Activated naive CD8-positive, alpha-beta T cell treated with anti-CD3 and anti-CD28 coated beads for 36 hours (primary cell): ENCODE measurements at regions not wholly inside any gene's neighbourhood (a gene's known extent, or its start where the extent isn't known, plus 50 kb on each side); places are given as distances from the start of the nearest gene placed in this dataset.

ENCODE experiments used
- DNase-seq: peaks from one replicate; pipeline ENCODE4 v3.0.0; 2021
- H3K27ac Mint-ChIP-seq: one replicate; pipeline ENCODE4 v1.8.0; 2022; ENCODE audit warnings: mild to moderate bottlenecking, moderate library complexity, mixed read lengths
- H3K27me3 Mint-ChIP-seq: one replicate; pipeline ENCODE4 v1.8.0; 2022; ENCODE audit warnings: mild to moderate bottlenecking, mixed read lengths
- H3K36me3 Mint-ChIP-seq: one replicate; pipeline ENCODE4 v1.8.0; 2021; ENCODE audit warnings: mild to moderate bottlenecking, mixed read lengths
- H3K4me1 Mint-ChIP-seq: one replicate; pipeline ENCODE4 v1.8.0; 2021; ENCODE audit warnings: mixed read lengths
- H3K4me3 Mint-ChIP-seq: one replicate; pipeline ENCODE4 v1.8.0; 2022; ENCODE audit warnings: mild to moderate bottlenecking, moderate library complexity, mixed read lengths
- H3K9me3 Mint-ChIP-seq: one replicate; pipeline ENCODE4 v1.8.0; 2022; ENCODE audit warnings: mixed read lengths

GRCh38 chr11:70523384-70524095 lies 125.2 kb downstream of the CTTN start:
- Mint-ChIP-seq H3K36me3 (no peaks in the 10 kb centered on the region), H3K4me3 (no peak overlapping the region), H3K4me1 (no peaks in the 10 kb centered on the region), H3K27me3 (peaks cover 40% of the 10 kb centered on the region), H3K9me3 (no peaks in the 10 kb centered on the region), H3K27ac (no peak overlapping the region)
- no peak for DNase-seq

- DNase-seq: no peak
- Mint-ChIP-seq H3K4me3 (no peak overlapping the region), H3K36me3 (no peaks in the 10 kb centered on the region), H3K27ac (no peak overlapping the region), H3K4me1 (no peaks in the 10 kb centered on the region), H3K27me3 (peaks cover 40% of the 10 kb centered on the region), H3K9me3 (no peaks in the 10 kb centered on the region)
These were observed 126.0 kb downstream of the CTTN start for GRCh38 chr11:70524096-70524922.

GRCh38 chr11:70525006-70525405 lies 126.7 kb downstream of the CTTN start:
- Mint-ChIP-seq H3K27me3 (peaks cover 39% of the 10 kb centered on the region), H3K9me3 (no peaks in the 10 kb centered on the region), H3K27ac (no peak overlapping the region), H3K4me3 (no peak overlapping the region), H3K4me1 (no peaks in the 10 kb centered on the region), H3K36me3 (no peaks in the 10 kb centered on the region)
- DNase-seq: no peak

- peaks cover 35% of the 10 kb centered on the region for H3K27me3 Mint-ChIP-seq
- H3K36me3 Mint-ChIP-seq: no peaks in the 10 kb centered on the region
- no peak overlapping the region for H3K4me3 Mint-ChIP-seq
- DNase-seq: no peak
- no peak overlapping the region for H3K27ac Mint-ChIP-seq
- no peaks in the 10 kb centered on the region for H3K4me1 Mint-ChIP-seq
- no peaks in the 10 kb centered on the region for H3K9me3 Mint-ChIP-seq
These were observed 127.1 kb downstream of the CTTN start for GRCh38 chr11:70525466-70525865.

GRCh38 chr11:70526116-70527045 lies 128.1 kb downstream of the CTTN start:
- Mint-ChIP-seq H3K4me3 (no peak overlapping the region), H3K27ac (no peak overlapping the region), H3K36me3 (no peaks in the 10 kb centered on the region), H3K9me3 (no peaks in the 10 kb centered on the region), H3K27me3 (peaks cover 26% of the 10 kb centered on the region), H3K4me1 (no peaks in the 10 kb centered on the region)
- DNase-seq: no peak

- no peak overlapping the region for H3K27ac Mint-ChIP-seq
- H3K36me3 Mint-ChIP-seq: no peaks in the 10 kb centered on the region
- no peak for DNase-seq
- peaks cover 19% of the 10 kb centered on the region for H3K27me3 Mint-ChIP-seq
- no peaks in the 10 kb centered on the region for H3K4me1 Mint-ChIP-seq
- no peaks in the 10 kb centered on the region for H3K9me3 Mint-ChIP-seq
- H3K4me3 Mint-ChIP-seq: no peak overlapping the region
These were observed 128.7 kb downstream of the CTTN start for GRCh38 chr11:70527046-70527395.

- Mint-ChIP-seq H3K36me3 (no peaks in the 10 kb centered on the region), H3K4me3 (no peak overlapping the region), H3K9me3 (no peaks in the 10 kb centered on the region), H3K27ac (no peak overlapping the region), H3K4me1 (no peaks in the 10 kb centered on the region), H3K27me3 (peaks cover 14% of the 10 kb centered on the region)
- DNase-seq: no peak
These were observed 129.2 kb downstream of the CTTN start for GRCh38 chr11:70527429-70528045.

GRCh38 chr11:70528046-70528793 lies 129.9 kb downstream of the CTTN start:
- H3K27me3 Mint-ChIP-seq: peaks cover 11% of the 10 kb centered on the region
- H3K36me3 Mint-ChIP-seq: no peaks in the 10 kb centered on the region
- no peaks in the 10 kb centered on the region for H3K9me3 Mint-ChIP-seq
- DNase-seq: no peak
- no peak overlapping the region for H3K4me3 Mint-ChIP-seq
- no peak overlapping the region for H3K27ac Mint-ChIP-seq
- H3K4me1 Mint-ChIP-seq: no peaks in the 10 kb centered on the region

GRCh38 chr11:70528794-70529580 lies 130.7 kb downstream of the CTTN start:
- DNase-seq: no peak
- no peak overlapping the region for H3K27ac Mint-ChIP-seq
- H3K4me1 Mint-ChIP-seq: no peaks in the 10 kb centered on the region
- peaks cover 7% of the 10 kb centered on the region for H3K27me3 Mint-ChIP-seq
- no peaks in the 10 kb centered on the region for H3K36me3 Mint-ChIP-seq
- no peaks in the 10 kb centered on the region for H3K9me3 Mint-ChIP-seq
- H3K4me3 Mint-ChIP-seq: no peak overlapping the region

GRCh38 chr11:70530010-70530409 lies 131.7 kb downstream of the CTTN start:
- H3K9me3 Mint-ChIP-seq: no peaks in the 10 kb centered on the region
- no peak overlapping the region for H3K4me3 Mint-ChIP-seq
- no peaks in the 10 kb centered on the region for H3K27me3 Mint-ChIP-seq
- H3K27ac Mint-ChIP-seq: no peak overlapping the region
- H3K36me3 Mint-ChIP-seq: no peaks in the 10 kb centered on the region
- H3K4me1 Mint-ChIP-seq: no peaks in the 10 kb centered on the region
- DNase-seq: no peak

- no peak for DNase-seq
- Mint-ChIP-seq H3K4me1 (no peaks in the 10 kb centered on the region), H3K36me3 (no peaks in the 10 kb centered on the region), H3K4me3 (no peak overlapping the region), H3K27ac (no peak overlapping the region), H3K9me3 (no peaks in the 10 kb centered on the region), H3K27me3 (no peaks in the 10 kb centered on the region)
These were observed 132.4 kb downstream of the CTTN start for GRCh38 chr11:70530629-70531185.

GRCh38 chr11:70531281-70532065 lies 133.1 kb downstream of the CTTN start:
- no peaks in the 10 kb centered on the region for H3K27me3 Mint-ChIP-seq
- no peak overlapping the region for H3K27ac Mint-ChIP-seq
- no peak overlapping the region for H3K4me3 Mint-ChIP-seq
- H3K4me1 Mint-ChIP-seq: no peaks in the 10 kb centered on the region
- no peak for DNase-seq
- no peaks in the 10 kb centered on the region for H3K36me3 Mint-ChIP-seq
- H3K9me3 Mint-ChIP-seq: no peaks in the 10 kb centered on the region

GRCh38 chr11:70532066-70532440 lies 133.7 kb downstream of the CTTN start:
- Mint-ChIP-seq H3K27me3 (no peaks in the 10 kb centered on the region), H3K27ac (no peak overlapping the region), H3K4me3 (no peak overlapping the region), H3K36me3 (no peaks in the 10 kb centered on the region), H3K4me1 (no peaks in the 10 kb centered on the region), H3K9me3 (no peaks in the 10 kb centered on the region)
- no peak for DNase-seq
